Lower leg skin (tissue), 4 donors: ENCODE measurements at regions not wholly inside any gene's neighbourhood (a gene's known extent, or its start where the extent isn't known, plus 50 kb on each side); places are given as distances from the start of the nearest gene placed in this dataset.
"Not testable (repeated sequence)": the region's sequence is repeated elsewhere in the genome, so short reads cannot be mapped to it uniquely, and the experiment has no call there.

Experiments used
- DNase-seq, 2 donors: peaks; one replicate each; pipeline ENCODE4 v3.0.0-alpha.2; 2019; ENCODE audit warnings: low spot score in 2 of 2
- H3K4me3 ChIP-seq: fragments of 200-600 bp; sonication (generic); 2 replicates; pipeline ENCODE4 v1.5.1; 2017; ENCODE audit warnings: mild to moderate bottlenecking, low read depth; ENCODE audit not compliant: poor library complexity, severe bottlenecking
- CTCF ChIP-seq, 3 donors: fragments of 450-650 bp; IDR thresholded peaks; one replicate each; pipeline ENCODE4 v1.5.1; 2016; ENCODE audit warnings: antibody characterized with exemption in 3 of 3, mild to moderate bottlenecking in 3 of 3, moderate library complexity in 2 of 3
- POLR2A ChIP-seq, 2 donors: fragments of 450-650 bp; IDR thresholded peaks; one replicate each; pipeline ENCODE4 v1.6.1; 2016 to 2017; ENCODE audit warnings: antibody characterized with exemption in 2 of 2, mild to moderate bottlenecking in 1 of 2, moderate library complexity in 1 of 2
- WGBS, 2 donors: methylation state at CpG; one replicate each; pipeline ENCODE4 v1.1.5; 2018; 5-methylcytosine and 5-hydroxymethylcytosine counted together
- intact Hi-C: fragments of 100-400 bp; cut with DNase I; formaldehyde crosslinking; loops from one replicate; pipeline ENCODE4 v1.15.0; 2023; ENCODE audit warnings: low total_unique reads

- no peak overlapping the region for H3K4me3 ChIP-seq
- intact Hi-C loops = no loop called here
- no peak for DNase-seq
- TF ChIP-seq CTCF (IDR thresholded peaks at IDR 0.05) (no peak), POLR2A (IDR thresholded peaks at IDR 0.05) (no peak)
- WGBS, 2 donors = 45 to 48% methylated on average over 2 of the region's 2 CpGs
Measured at GRCh38 chr12:75862692-75863471, 168.7 kb downstream of the PHLDA1 start.

GRCh38 chr12:75859868-75860267 lies 171.7 kb downstream of the PHLDA1 start:
- WGBS, 2 donors = 55 to 58% methylated on average over 2 of the region's 2 CpGs
- no peak overlapping the region for H3K4me3 ChIP-seq
- TF ChIP-seq CTCF (IDR thresholded peaks at IDR 0.05) (no peak), POLR2A (IDR thresholded peaks at IDR 0.05) (no peak)
- intact Hi-C loops = no loop called here
- no peak for DNase-seq

- TF ChIP-seq CTCF (IDR thresholded peaks at IDR 0.05) (no peak), POLR2A (IDR thresholded peaks at IDR 0.05) (no peak)
- 61 to 63% methylated on average over 1 of the region's 1 CpG for WGBS, 2 donors
Measured at GRCh38 chr12:75856235-75856634, 175.3 kb downstream of the PHLDA1 start.

GRCh38 chr12:75855360-75855759 lies 176.2 kb downstream of the PHLDA1 start:
- intact Hi-C loops = no loop called here
- no peak for DNase-seq
- TF ChIP-seq POLR2A (IDR thresholded peaks at IDR 0.05) = no peak
- TF ChIP-seq CTCF (IDR thresholded peaks at IDR 0.05) = no peak
- WGBS, 2 donors = 98% methylated on average over 2 of the region's 2 CpGs
- H3K4me3 ChIP-seq = no peak overlapping the region

More at GRCh38 chr12:75856235-75856634, 175.3 kb downstream of the PHLDA1 start:
- intact Hi-C loops = no loop called here
- H3K4me3 ChIP-seq = no peak overlapping the region
- DNase-seq = no peak

GRCh38 chr12:75854681-75855309 lies 176.8 kb downstream of the PHLDA1 start:
- no peak for DNase-seq
- 46 to 49% methylated on average over 4 of the region's 4 CpGs for whole genome bisulfite sequencing, 2 donors
- H3K4me3 ChIP-seq = no peak overlapping the region
- intact Hi-C loops = no loop called here
- no peak for TF ChIP-seq POLR2A (IDR thresholded peaks at IDR 0.05)
- TF ChIP-seq CTCF (IDR thresholded peaks at IDR 0.05) = no peak

- intact Hi-C loops, H3K4me3 ChIP-seq, DNase-seq: not testable (repeated sequence)
- 95 to 99% methylated on average over 5 of the region's 5 CpGs for WGBS, 2 donors
Measured at GRCh38 chr12:75854137-75854536, 177.4 kb downstream of the PHLDA1 start.
